ENCODE measurements at regions not wholly inside any gene's neighbourhood (a gene's known extent, or its start where the extent isn't known, plus 50 kb on each side); places are given as distances from the start of the nearest gene placed in this dataset.

DNA sequence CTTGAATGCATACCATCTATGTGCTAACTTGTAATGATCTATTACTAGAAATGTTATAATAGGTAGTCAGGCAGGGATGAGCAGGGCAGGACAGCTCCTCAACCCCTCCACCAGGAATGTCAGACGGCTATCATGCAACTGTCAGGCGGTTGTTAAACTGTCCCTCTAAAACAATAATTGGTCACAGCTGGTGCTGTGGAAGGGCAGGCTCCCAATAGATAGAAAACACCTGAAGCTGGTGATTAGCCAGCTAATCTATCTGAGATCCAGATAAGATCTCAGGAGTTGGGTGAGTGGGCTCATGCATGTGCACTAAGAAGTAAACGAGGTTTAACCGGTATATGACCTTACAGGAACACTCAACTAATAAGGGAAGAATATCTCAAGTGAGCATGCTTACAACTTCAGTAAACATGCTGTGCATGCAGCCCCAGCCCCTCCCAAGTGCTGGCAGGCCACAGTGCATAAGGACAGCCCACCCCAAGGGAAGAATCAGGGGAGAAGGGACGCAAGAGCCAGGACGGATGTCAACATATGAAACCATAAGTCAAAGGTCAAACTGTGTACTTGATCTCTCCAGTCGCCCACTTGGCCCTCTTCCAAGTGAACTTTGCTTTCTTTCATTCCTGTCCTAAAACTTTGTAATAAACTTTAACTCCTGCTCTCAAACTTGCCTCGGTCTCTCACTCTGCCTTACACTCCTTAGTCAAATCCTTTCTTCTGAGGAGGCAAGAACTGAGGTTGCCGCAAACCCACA lies 566.2 kb upstream of the NRSN1 start:
- Histone ChIP-seq H3K4me1 (ENCODE audit: control insufficient read depth in 1 of 2, extremely low read depth in 1 of 2, insufficient read depth in 2 of 2, low read length in 2 of 2) (no peaks in the 10 kb centered on the region), H3K27me3 (replicated peaks in 1 of 2; ENCODE audit: control insufficient read depth in 2 of 2, extremely low read depth in 1 of 2, insufficient read depth in 2 of 2, low read length in 1 of 2) (no peaks in the 10 kb centered on the region), H3K9me3 (no peaks in the 10 kb centered on the region), H3K4me3 (ENCODE audit: control insufficient read depth in 1 of 2, extremely low read depth in 1 of 2, low read length in 1 of 2) (no peak overlapping the region), H3K36me3 (ENCODE audit: control insufficient read depth in 2 of 2, extremely low read depth in 1 of 2, insufficient read depth in 1 of 2, low read length in 1 of 2) (no peaks in the 10 kb centered on the region), H3K27ac (ENCODE audit: low read length) (no peak overlapping the region)
- H3K4me3 Mint-ChIP-seq: no peak overlapping the region
- no peaks in the 10 kb centered on the region for H3K4me1 Mint-ChIP-seq
- ATAC-seq (replicated peaks in 1 of 4): no peak
- CTCF ChIA-PET: no interaction called here
- 90% methylated on average over 5 of the region's 9 CpGs for WGBS (ENCODE audit: insufficient coverage)
- no peaks in the 10 kb centered on the region for H3K27me3 Mint-ChIP-seq
- no peak for DNase-seq
- POLR2A ChIA-PET: no interaction called here
- no peaks in the 10 kb centered on the region for H3K36me3 Mint-ChIP-seq
- H3K27ac Mint-ChIP-seq: no peak overlapping the region
- H3K9me3 Mint-ChIP-seq: peaks cover 8 to 26% (median 13%) of the 10 kb centered on the region in 3 donors

DNA sequence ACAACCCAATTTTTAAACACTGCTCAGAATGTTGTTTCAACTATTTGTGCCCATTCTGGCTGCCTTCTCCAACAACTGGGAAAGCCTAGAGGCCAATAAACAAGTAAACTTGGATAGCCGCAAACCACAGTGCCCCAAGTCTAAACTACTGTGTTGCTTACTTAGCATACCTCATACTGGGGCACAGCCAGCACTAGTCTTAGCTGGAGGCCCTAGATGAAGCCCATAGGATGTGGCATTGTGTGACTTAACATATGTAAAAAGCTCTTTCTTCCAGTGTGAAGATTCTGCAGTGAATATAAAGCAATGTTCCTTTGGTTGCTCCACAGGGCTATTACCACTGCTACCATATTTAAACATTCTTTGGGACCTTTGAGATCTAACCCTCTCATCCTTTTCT lies 564.3 kb upstream of the NRSN1 start:
- Histone ChIP-seq H3K9me3 (no peaks in the 10 kb centered on the region), H3K27ac (ENCODE audit: low read length) (no peak overlapping the region), H3K27me3 (replicated peaks in 1 of 2; ENCODE audit: control insufficient read depth in 2 of 2, extremely low read depth in 1 of 2, insufficient read depth in 2 of 2, low read length in 1 of 2) (no peaks in the 10 kb centered on the region), H3K36me3 (ENCODE audit: control insufficient read depth in 2 of 2, extremely low read depth in 1 of 2, insufficient read depth in 1 of 2, low read length in 1 of 2) (no peaks in the 10 kb centered on the region), H3K4me1 (ENCODE audit: control insufficient read depth in 1 of 2, extremely low read depth in 1 of 2, insufficient read depth in 2 of 2, low read length in 2 of 2) (no peaks in the 10 kb centered on the region), H3K4me3 (ENCODE audit: control insufficient read depth in 1 of 2, extremely low read depth in 1 of 2, low read length in 1 of 2) (no peak overlapping the region)
- Mint-ChIP-seq H3K9me3 (peaks cover 6 to 16% (median 8%) of the 10 kb centered on the region in 3 donors), H3K36me3 (no peaks in the 10 kb centered on the region), H3K27me3 (no peaks in the 10 kb centered on the region), H3K27ac (no peak overlapping the region), H3K4me1 (no peaks in the 10 kb centered on the region), H3K4me3 (no peak overlapping the region)
- ChIA-PET CTCF (no interaction called here), POLR2A (no interaction called here)
- no peak for DNase-seq
- no peak for ATAC-seq (replicated peaks in 1 of 4)
- WGBS (ENCODE audit: insufficient coverage): 100% methylated on average over 1 of the region's 1 CpG

- Histone ChIP-seq H3K4me3 (ENCODE audit: control insufficient read depth in 1 of 2, extremely low read depth in 1 of 2, low read length in 1 of 2) (no peak overlapping the region), H3K4me1 (ENCODE audit: control insufficient read depth in 1 of 2, extremely low read depth in 1 of 2, insufficient read depth in 2 of 2, low read length in 2 of 2) (no peaks in the 10 kb centered on the region), H3K27me3 (replicated peaks in 1 of 2; ENCODE audit: control insufficient read depth in 2 of 2, extremely low read depth in 1 of 2, insufficient read depth in 2 of 2, low read length in 1 of 2) (no peaks in the 10 kb centered on the region), H3K36me3 (ENCODE audit: control insufficient read depth in 2 of 2, extremely low read depth in 1 of 2, insufficient read depth in 1 of 2, low read length in 1 of 2) (no peaks in the 10 kb centered on the region), H3K9me3 (no peaks in the 10 kb centered on the region), H3K27ac (ENCODE audit: low read length) (no peak overlapping the region)
- H3K9me3 Mint-ChIP-seq: peaks cover 8 to 16% (median 9%) of the 10 kb centered on the region in 3 donors
- H3K4me3 Mint-ChIP-seq: no peak overlapping the region
- H3K36me3 Mint-ChIP-seq: no peaks in the 10 kb centered on the region
- DNase-seq (no peak), ATAC-seq (replicated peaks in 1 of 4) (no peak)
- H3K4me1 Mint-ChIP-seq: no peaks in the 10 kb centered on the region
- no peaks in the 10 kb centered on the region for H3K27me3 Mint-ChIP-seq
- POLR2A ChIA-PET: no interaction called here
- 47% methylated on average over 2 of the region's 3 CpGs for WGBS (ENCODE audit: insufficient coverage)
- H3K27ac Mint-ChIP-seq: no peak overlapping the region
- CTCF ChIA-PET: no interaction called here
Measured at GRCh38 chr6:23562554-23562953, 563.5 kb upstream of the NRSN1 start.

DNA sequence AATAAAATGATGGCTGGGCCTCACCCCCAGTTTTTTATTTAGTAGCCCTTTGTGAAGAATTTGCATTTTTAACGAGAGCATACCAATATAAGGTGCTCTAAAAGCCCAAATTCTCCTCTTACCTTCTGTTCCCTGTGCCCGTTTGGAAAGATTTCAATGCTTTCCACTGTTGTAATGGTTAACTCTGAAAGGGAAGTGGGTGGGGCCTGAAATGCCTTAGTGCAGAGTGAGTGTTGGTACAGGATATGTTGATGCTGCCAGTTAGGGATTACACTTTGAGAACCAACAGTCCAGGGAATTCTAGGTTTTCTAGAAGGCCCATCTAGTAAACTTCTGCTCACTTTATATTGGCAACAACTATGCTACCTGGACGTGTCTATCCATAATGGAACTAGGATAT lies 562.7 kb upstream of the NRSN1 start:
- ATAC-seq (replicated peaks in 1 of 4): no peak
- Mint-ChIP-seq H3K9me3 (peaks cover 8 to 16% (median 11%) of the 10 kb centered on the region in 3 donors), H3K27ac (no peak overlapping the region), H3K36me3 (no peaks in the 10 kb centered on the region), H3K4me3 (no peak overlapping the region), H3K4me1 (no peaks in the 10 kb centered on the region), H3K27me3 (no peaks in the 10 kb centered on the region)
- DNase-seq: no peak
- Histone ChIP-seq H3K27me3 (replicated peaks in 1 of 2; ENCODE audit: control insufficient read depth in 2 of 2, extremely low read depth in 1 of 2, insufficient read depth in 2 of 2, low read length in 1 of 2) (no peaks in the 10 kb centered on the region), H3K27ac (ENCODE audit: low read length) (no peak overlapping the region), H3K4me3 (ENCODE audit: control insufficient read depth in 1 of 2, extremely low read depth in 1 of 2, low read length in 1 of 2) (no peak overlapping the region), H3K36me3 (ENCODE audit: control insufficient read depth in 2 of 2, extremely low read depth in 1 of 2, insufficient read depth in 1 of 2, low read length in 1 of 2) (no peaks in the 10 kb centered on the region), H3K9me3 (no peaks in the 10 kb centered on the region), H3K4me1 (ENCODE audit: control insufficient read depth in 1 of 2, extremely low read depth in 1 of 2, insufficient read depth in 2 of 2, low read length in 2 of 2) (no peaks in the 10 kb centered on the region)
- ChIA-PET POLR2A (no interaction called here), CTCF (no interaction called here)
- no CpG with 5 or more reads among the region's 3 CpGs for WGBS (ENCODE audit: insufficient coverage)

- no peak for DNase-seq
- no peaks in the 10 kb centered on the region for H3K27me3 Mint-ChIP-seq
- peaks cover 7 to 18% (median 10%) of the 10 kb centered on the region in 3 donors for H3K9me3 Mint-ChIP-seq
- H3K27me3 ChIP-seq (replicated peaks in 1 of 2; ENCODE audit: control insufficient read depth in 2 of 2, extremely low read depth in 1 of 2, insufficient read depth in 2 of 2, low read length in 1 of 2): no peaks in the 10 kb centered on the region
- H3K9me3 ChIP-seq: no peaks in the 10 kb centered on the region
- no peak overlapping the region for H3K27ac ChIP-seq (ENCODE audit: low read length)
- ATAC-seq (replicated peaks in 1 of 4): no peak
- no peaks in the 10 kb centered on the region for H3K36me3 Mint-ChIP-seq
- H3K4me3 Mint-ChIP-seq: no peak overlapping the region
- H3K4me3 ChIP-seq (ENCODE audit: control insufficient read depth in 1 of 2, extremely low read depth in 1 of 2, low read length in 1 of 2): no peak overlapping the region
- no peaks in the 10 kb centered on the region for H3K4me1 Mint-ChIP-seq
- ChIA-PET CTCF (no interaction called here), POLR2A (no interaction called here)
- no peak overlapping the region for H3K27ac Mint-ChIP-seq
- no peaks in the 10 kb centered on the region for H3K4me1 ChIP-seq (ENCODE audit: control insufficient read depth in 1 of 2, extremely low read depth in 1 of 2, insufficient read depth in 2 of 2, low read length in 2 of 2)
- no CpG with 5 or more reads among the region's 4 CpGs for WGBS (ENCODE audit: insufficient coverage)
- H3K36me3 ChIP-seq (ENCODE audit: control insufficient read depth in 2 of 2, extremely low read depth in 1 of 2, insufficient read depth in 1 of 2, low read length in 1 of 2): no peaks in the 10 kb centered on the region
Measured at GRCh38 chr6:23566418-23566817, 559.6 kb upstream of the NRSN1 start.

DNA sequence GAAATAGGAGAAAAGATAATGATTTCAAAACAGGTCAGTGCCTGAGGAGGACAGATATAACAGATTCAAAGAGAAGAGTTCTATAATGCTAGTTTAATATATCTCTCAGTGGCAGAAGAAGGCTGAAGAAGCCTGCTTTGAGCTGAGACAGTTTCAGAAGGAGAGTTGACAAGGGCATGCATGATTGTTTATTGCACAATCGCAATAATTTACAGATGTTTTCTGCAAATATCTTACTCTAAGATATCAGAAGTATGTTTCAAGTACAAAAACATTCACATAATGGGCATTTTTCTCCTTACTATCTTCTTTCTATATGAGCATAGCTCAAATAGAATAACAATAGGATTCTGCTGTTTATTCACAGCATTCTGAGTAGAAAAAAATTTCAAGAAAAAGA lies 557.7 kb upstream of the NRSN1 start:
- ChIA-PET CTCF (no interaction called here), POLR2A (no interaction called here)
- H3K27me3 Mint-ChIP-seq: no peaks in the 10 kb centered on the region
- no CpG with 5 or more reads among the region's 1 CpG for WGBS (ENCODE audit: insufficient coverage)
- H3K27ac Mint-ChIP-seq: no peak overlapping the region
- H3K9me3 Mint-ChIP-seq: peaks cover 7 to 13% (median 7%) of the 10 kb centered on the region in 3 donors
- no peak for DNase-seq
- Histone ChIP-seq H3K27me3 (replicated peaks in 1 of 2; ENCODE audit: control insufficient read depth in 2 of 2, extremely low read depth in 1 of 2, insufficient read depth in 2 of 2, low read length in 1 of 2) (no peaks in the 10 kb centered on the region), H3K9me3 (no peaks in the 10 kb centered on the region), H3K4me1 (ENCODE audit: control insufficient read depth in 1 of 2, extremely low read depth in 1 of 2, insufficient read depth in 2 of 2, low read length in 2 of 2) (no peaks in the 10 kb centered on the region), H3K36me3 (ENCODE audit: control insufficient read depth in 2 of 2, extremely low read depth in 1 of 2, insufficient read depth in 1 of 2, low read length in 1 of 2) (no peaks in the 10 kb centered on the region), H3K27ac (ENCODE audit: low read length) (no peak overlapping the region), H3K4me3 (ENCODE audit: control insufficient read depth in 1 of 2, extremely low read depth in 1 of 2, low read length in 1 of 2) (no peak overlapping the region)
- H3K4me1 Mint-ChIP-seq: no peaks in the 10 kb centered on the region
- H3K4me3 Mint-ChIP-seq: no peak overlapping the region
- H3K36me3 Mint-ChIP-seq: no peaks in the 10 kb centered on the region
- no peak for ATAC-seq (replicated peaks in 1 of 4)

Data from T-cell (primary cell).